ENCODE measurements at regions not wholly inside any gene's neighbourhood (a gene's known extent, or its start where the extent isn't known, plus 50 kb on each side); places are given as distances from the start of the nearest gene placed in this dataset.

- TF ChIP-seq POLR2A (IDR thresholded peaks at IDR 0.05) (no peak), CTCF (IDR thresholded peaks at IDR 0.05) (no peak)
Measured at GRCh38 chr9:93813221-93814076, 141.7 kb downstream of the BARX1 start.

All from ovary (tissue), 3 donors.